ENCODE measurements at regions not wholly inside any gene's neighbourhood (a gene's known extent, or its start where the extent isn't known, plus 50 kb on each side); places are given as distances from the start of the nearest gene placed in this dataset.

GRCh38 chr9:134259708-134260107, 66.5 kb upstream of the RXRA start:
- Histone ChIP-seq H3K4me3 (ENCODE audit: low read depth in 1 of 3, low read length in 3 of 3) (no peak overlapping the region), H3K4me1 (ENCODE audit: control insufficient read depth in 4 of 4, insufficient read depth in 4 of 4, low read length in 3 of 4) (peaks cover 35 to 63% (median 50%) of the 10 kb centered on the region in 4 donors), H3K9ac (ENCODE audit: low read depth in 1 of 2, low read length in 2 of 2) (peak overlapping the region; percentile 29 to 36), H3K27ac (ENCODE audit: low read depth in 1 of 2, low read length in 2 of 2) (peak overlapping the region; percentile 76 to 97), H3K36me3 (ENCODE audit: control insufficient read depth in 4 of 4, insufficient read depth in 3 of 4, low read depth in 1 of 4, low read length in 3 of 4) (no peaks in the 10 kb centered on the region), H3K9me3 (ENCODE audit: control insufficient read depth in 4 of 4, low read length in 3 of 4) (no peaks in the 10 kb centered on the region), H3K27me3 (ENCODE audit: control insufficient read depth in 4 of 4, insufficient read depth in 4 of 4, low read length in 3 of 4) (no peaks in the 10 kb centered on the region)
- 67% methylated on average over 14 of the region's 14 CpGs for WGBS
- TF ChIP-seq JUND (IDR thresholded peaks at IDR 0.05) (no peak), MAX (IDR thresholded peaks at IDR 0.05) (no peak), YY1 (IDR thresholded peaks at IDR 0.05) (no peak), HNF4G (IDR thresholded peaks at IDR 0.05) (no peak), RAD21 (IDR thresholded peaks at IDR 0.05) (no peak), ATF3 (IDR thresholded peaks at IDR 0.05) (no peak), RXRA (IDR thresholded peaks at IDR 0.05) (no peak), TAF1 (conservative IDR thresholded peaks at IDR 0.05) (no peak), GABPA (IDR thresholded peaks at IDR 0.05 in 1 of 2, conservative IDR thresholded peaks at IDR 0.05 in 1 of 2) (no peak), SP1 (IDR thresholded peaks at IDR 0.05) (no peak), EGR1 (IDR thresholded peaks at IDR 0.05; ENCODE audit: low read depth in 2 of 2) (no peak), REST (IDR thresholded peaks at IDR 0.05) (no peak), CTCF (IDR thresholded peaks at IDR 0.05; ENCODE audit: low read depth, low read length, missing input control) (no peak), HNF4A (conservative IDR thresholded peaks at IDR 0.05) (no peak), NR2F2 (IDR thresholded peaks at IDR 0.05) (no peak), FOXA1 (IDR thresholded peaks at IDR 0.05) (no peak), FOXA2 (IDR thresholded peaks at IDR 0.05) (no peak)
- TF ChIP-seq, protein P1, sequence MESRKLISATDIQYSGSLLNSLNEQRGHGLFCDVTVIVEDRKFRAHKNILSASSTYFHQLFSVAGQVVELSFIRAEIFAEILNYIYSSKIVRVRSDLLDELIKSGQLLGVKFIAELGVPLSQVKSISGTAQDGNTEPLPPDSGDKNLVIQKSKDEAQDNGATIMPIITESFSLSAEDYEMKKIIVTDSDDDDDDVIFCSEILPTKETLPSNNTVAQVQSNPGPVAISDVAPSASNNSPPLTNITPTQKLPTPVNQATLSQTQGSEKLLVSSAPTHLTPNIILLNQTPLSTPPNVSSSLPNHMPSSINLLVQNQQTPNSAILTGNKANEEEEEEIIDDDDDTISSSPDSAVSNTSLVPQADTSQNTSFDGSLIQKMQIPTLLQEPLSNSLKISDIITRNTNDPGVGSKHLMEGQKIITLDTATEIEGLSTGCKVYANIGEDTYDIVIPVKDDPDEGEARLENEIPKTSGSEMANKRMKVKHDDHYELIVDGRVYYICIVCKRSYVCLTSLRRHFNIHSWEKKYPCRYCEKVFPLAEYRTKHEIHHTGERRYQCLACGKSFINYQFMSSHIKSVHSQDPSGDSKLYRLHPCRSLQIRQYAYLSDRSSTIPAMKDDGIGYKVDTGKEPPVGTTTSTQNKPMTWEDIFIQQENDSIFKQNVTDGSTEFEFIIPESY (IDR thresholded peaks at IDR 0.05) = no peak
- no peak for DNase-seq (ENCODE audit: low spot score)
